Amygdala (tissue), 56 donors: ENCODE measurements at regions not wholly inside any gene's neighbourhood (a gene's known extent, or its start where the extent isn't known, plus 50 kb on each side); places are given as distances from the start of the nearest gene placed in this dataset.
"Not testable (repeated sequence)": the region's sequence is repeated elsewhere in the genome, so short reads cannot be mapped to it uniquely, and the experiment has no call there.

Experiments used
- DNase-seq, 56 donors: peaks; one replicate each; lab custom pipeline; 2025; lab: John Stamatoyannopoulos, UW

- no peak for DNase-seq
Measured at GRCh38 chr1:118304722-118305359, 119.8 kb upstream of the SPAG17 start.

- DNase-seq, result no peak
Measured at GRCh38 chr1:118303534-118303933, 118.5 kb upstream of the SPAG17 start.

- DNase-seq, result no peak
Measured at GRCh38 chr1:118303064-118303463, 118.0 kb upstream of the SPAG17 start.

GRCh38 chr1:118302145-118302544 lies 117.1 kb upstream of the SPAG17 start:
- no peak for DNase-seq

GRCh38 chr1:118300808-118301207 lies 115.8 kb upstream of the SPAG17 start:
- no peak for DNase-seq

- no peak for DNase-seq
Measured at GRCh38 chr1:118298397-118298796, 113.4 kb upstream of the SPAG17 start.

GRCh38 chr1:118297521-118297920 lies 112.5 kb upstream of the SPAG17 start:
- DNase-seq, result no peak

GRCh38 chr1:118294875-118295642 lies 110.0 kb upstream of the SPAG17 start:
- DNase-seq, result peak in 1 of 56 donors; percentile 0

GRCh38 chr1:118291661-118292060 lies 106.6 kb upstream of the SPAG17 start:
- no peak for DNase-seq

- no peak for DNase-seq
Measured at GRCh38 chr1:118290571-118290970, 105.5 kb upstream of the SPAG17 start.

GRCh38 chr1:118290046-118290445 lies 105.0 kb upstream of the SPAG17 start:
- DNase-seq, result no peak

GRCh38 chr1:118280656-118281055 lies 95.6 kb upstream of the SPAG17 start:
- not testable (repeated sequence) for DNase-seq

GRCh38 chr1:118275472-118276115 lies 90.6 kb upstream of the SPAG17 start:
- DNase-seq, result peak in 1 of 56 donors; percentile 6

- no peak for DNase-seq
Measured at GRCh38 chr1:118272884-118273283, 87.9 kb upstream of the SPAG17 start.

- no peak for DNase-seq
Measured at GRCh38 chr1:118271883-118272282, 86.9 kb upstream of the SPAG17 start.

- DNase-seq, result no peak
Measured at GRCh38 chr1:118269598-118269997, 84.6 kb upstream of the SPAG17 start.

GRCh38 chr1:118266436-118266835 lies 81.4 kb upstream of the SPAG17 start:
- DNase-seq, result no peak

- DNase-seq, result no peak
Measured at GRCh38 chr1:118264343-118264742, 79.3 kb upstream of the SPAG17 start.

GRCh38 chr1:118262865-118263264 lies 77.8 kb upstream of the SPAG17 start:
- DNase-seq, result no peak

- no peak for DNase-seq
Measured at GRCh38 chr1:118258975-118259374, 73.9 kb upstream of the SPAG17 start.

- no peak for DNase-seq
Measured at GRCh38 chr1:118257946-118258345, 72.9 kb upstream of the SPAG17 start.
